Calu3 (cell line): ENCODE measurements at regions not wholly inside any gene's neighbourhood (a gene's known extent, or its start where the extent isn't known, plus 50 kb on each side); places are given as distances from the start of the nearest gene placed in this dataset.

Experiments
- BruUV-seq: library from RNA; stranded (reverse); fragments of 400-500 nt; replicated peaks from 2 replicates; lab custom pipeline; 2021; lab: Mats Ljungman, UMichigan
- CTCF ChIA-PET: fragments of 300-600 bp; sonication (Branson Sonifier 250); formaldehyde crosslinking; loops from one replicate; lab custom pipeline; 2022; ENCODE audit warnings: antibody characterized with exemption; lab: Charles Lee
- DNase-seq: peaks from one replicate; pipeline ENCODE4 v3.0.0; 2022
- H3K27ac Mint-ChIP-seq: one replicate; pipeline ENCODE4 v1.8.0; 2022; ENCODE audit warnings: mixed read lengths; ENCODE audit not compliant: unreplicated experiment
- H3K27me3 Mint-ChIP-seq: one replicate; pipeline ENCODE4 v1.8.0; 2022; ENCODE audit warnings: mixed read lengths; ENCODE audit not compliant: unreplicated experiment
- H3K36me3 Mint-ChIP-seq: one replicate; pipeline ENCODE4 v1.8.0; 2022; ENCODE audit warnings: mild to moderate bottlenecking, moderate library complexity, mixed read lengths; ENCODE audit not compliant: insufficient read depth, unreplicated experiment
- H3K4me1 Mint-ChIP-seq: one replicate; pipeline ENCODE4 v1.8.0; 2022; ENCODE audit warnings: mild to moderate bottlenecking, low read depth, mixed read lengths; ENCODE audit not compliant: unreplicated experiment
- H3K4me3 Mint-ChIP-seq: one replicate; pipeline ENCODE4 v1.8.0; 2022; ENCODE audit warnings: mild to moderate bottlenecking, low read depth, moderate library complexity, mixed read lengths; ENCODE audit not compliant: unreplicated experiment
- H3K9me3 Mint-ChIP-seq: one replicate; pipeline ENCODE4 v1.8.0; 2022; ENCODE audit warnings: low read depth, mixed read lengths; ENCODE audit not compliant: unreplicated experiment
- CTCF ChIP-seq: fragments of 200-600 bp; IDR thresholded peaks from one replicate; pipeline ENCODE4 v1.8.0; 2022; ENCODE audit warnings: antibody characterized with exemption; ENCODE audit not compliant: unreplicated experiment
- intact Hi-C: fragments of 100-400 bp; cut with micrococcal nuclease; formaldehyde crosslinking; loops from one replicate; pipeline ENCODE4 v1.10.0; 2022; ENCODE audit not compliant: unreplicated experiment

- BruUV-seq, result no TSS peak
- no peak overlapping the region for H3K27ac Mint-ChIP-seq
- no peak overlapping the region for H3K4me3 Mint-ChIP-seq
- H3K36me3 Mint-ChIP-seq, result no peaks in the 10 kb centered on the region
- CTCF ChIA-PET, result no interaction called here
- H3K9me3 Mint-ChIP-seq, result no peaks in the 10 kb centered on the region
- intact Hi-C loops, result no loop called here
- H3K4me1 Mint-ChIP-seq, result no peaks in the 10 kb centered on the region
- no peak for DNase-seq
- no peaks in the 10 kb centered on the region for H3K27me3 Mint-ChIP-seq
- TF ChIP-seq CTCF, result no peak
Measured at GRCh38 chr18:78895207-78896001, 84.2 kb upstream of the SALL3 start.

DNA sequence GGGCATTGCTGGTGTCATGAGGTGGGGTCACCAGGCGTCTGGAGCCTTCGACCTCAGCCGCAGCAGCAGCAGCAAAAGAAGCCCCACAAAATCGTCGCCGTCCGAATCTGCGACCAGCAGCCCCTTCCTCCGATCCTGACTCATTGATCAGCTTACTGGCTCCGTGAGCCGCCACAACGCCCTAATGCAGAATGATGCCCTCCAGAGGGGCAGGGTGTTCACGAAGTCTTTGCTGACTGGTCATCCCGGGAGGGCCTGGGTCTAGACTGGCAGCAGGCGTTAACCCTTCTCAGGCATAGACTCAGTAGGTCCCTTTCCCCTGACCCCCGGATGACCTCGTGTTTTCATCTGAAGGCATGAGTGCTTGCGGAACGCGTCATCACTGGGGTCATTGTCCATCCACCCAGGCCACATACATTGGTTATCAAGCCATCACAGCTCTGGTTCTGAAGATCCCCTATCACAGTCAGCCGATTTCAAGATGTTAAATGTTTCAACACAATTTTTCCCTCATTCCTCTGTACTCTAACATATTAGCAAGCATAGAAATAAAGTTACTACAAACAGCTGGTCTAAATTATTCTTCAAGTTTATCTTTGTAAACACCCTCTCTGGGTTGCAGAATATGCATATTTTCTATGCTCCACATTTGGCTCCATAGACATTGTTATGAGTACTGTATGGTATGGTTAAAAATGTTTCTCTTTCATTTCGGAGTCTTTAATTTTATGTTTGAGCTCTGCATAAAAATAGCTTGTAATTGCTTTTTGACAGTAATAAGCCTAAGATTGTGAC, 83.3 kb upstream of the SALL3 start:
- no peak overlapping the region for H3K4me3 Mint-ChIP-seq
- H3K27me3 Mint-ChIP-seq, result no peaks in the 10 kb centered on the region
- intact Hi-C loops, result no loop called here
- no peaks in the 10 kb centered on the region for H3K9me3 Mint-ChIP-seq
- no peaks in the 10 kb centered on the region for H3K36me3 Mint-ChIP-seq
- H3K27ac Mint-ChIP-seq, result no peak overlapping the region
- no peak for DNase-seq
- CTCF ChIA-PET, result no interaction called here
- H3K4me1 Mint-ChIP-seq, result no peaks in the 10 kb centered on the region
- no TSS peak for BruUV-seq
- no peak for TF ChIP-seq CTCF

DNA sequence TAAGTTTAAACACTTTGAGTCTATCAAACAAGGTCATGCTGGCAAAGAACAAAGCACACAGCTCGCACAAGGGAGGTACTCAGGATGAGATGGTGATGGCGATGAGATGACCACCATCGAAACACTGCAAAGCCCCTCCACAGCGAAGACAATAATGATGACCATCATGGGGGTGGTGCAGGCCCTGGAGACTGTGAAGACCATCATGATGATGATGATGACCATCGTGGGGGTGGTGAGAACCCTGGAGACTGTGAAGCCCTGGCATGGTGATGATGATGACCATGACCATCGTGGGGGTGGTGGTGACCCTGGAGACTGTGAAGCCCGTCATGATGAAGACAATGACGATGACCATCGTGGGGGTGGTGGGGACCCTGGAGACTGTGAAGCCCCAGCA, 81.6 kb upstream of the SALL3 start:
- Mint-ChIP-seq H3K27me3 (no peaks in the 10 kb centered on the region), H3K36me3 (no peaks in the 10 kb centered on the region), H3K4me3 (no peak overlapping the region), H3K9me3 (peaks cover 3% of the 10 kb centered on the region), H3K4me1 (no peaks in the 10 kb centered on the region), H3K27ac (no peak overlapping the region)
- no TSS peak for BruUV-seq
- no peak for TF ChIP-seq CTCF
- intact Hi-C loops, result no loop called here
- CTCF ChIA-PET, result no interaction called here
- no peak for DNase-seq

- Mint-ChIP-seq H3K9me3 (peaks cover 3% of the 10 kb centered on the region), H3K4me3 (no peak overlapping the region), H3K27ac (no peak overlapping the region), H3K4me1 (no peaks in the 10 kb centered on the region), H3K27me3 (no peaks in the 10 kb centered on the region), H3K36me3 (no peaks in the 10 kb centered on the region)
- no peak for DNase-seq
- BruUV-seq, result no TSS peak
- TF ChIP-seq CTCF, result no peak
- CTCF ChIA-PET, result no interaction called here
- intact Hi-C loops, result no loop called here
Measured at GRCh38 chr18:78898635-78899034, 81.0 kb upstream of the SALL3 start.
